Posterior vena cava (tissue), 2 donors: ENCODE measurements at regions not wholly inside any gene's neighbourhood (a gene's known extent, or its start where the extent isn't known, plus 50 kb on each side); places are given as distances from the start of the nearest gene placed in this dataset.
"Not testable (repeated sequence)": the region's sequence is repeated elsewhere in the genome, so short reads cannot be mapped to it uniquely, and the experiment has no call there.

Source experiments
- DNase-seq: peaks from one replicate; pipeline ENCODE4 v3.0.0-alpha.2; 2020; ENCODE audit warnings: low spot score
- intact Hi-C, 2 donors: fragments of 100-400 bp; cut with DNase I; formaldehyde crosslinking; loops; one replicate each; pipeline versions ENCODE4 v1.14.1 to v1.14.2; 2022 to 2023
- donor health status: DM: yes; HTN: yes; CAD: no.
- donor health status: DM: yes; HTN: yes; CAD: no.

DNA sequence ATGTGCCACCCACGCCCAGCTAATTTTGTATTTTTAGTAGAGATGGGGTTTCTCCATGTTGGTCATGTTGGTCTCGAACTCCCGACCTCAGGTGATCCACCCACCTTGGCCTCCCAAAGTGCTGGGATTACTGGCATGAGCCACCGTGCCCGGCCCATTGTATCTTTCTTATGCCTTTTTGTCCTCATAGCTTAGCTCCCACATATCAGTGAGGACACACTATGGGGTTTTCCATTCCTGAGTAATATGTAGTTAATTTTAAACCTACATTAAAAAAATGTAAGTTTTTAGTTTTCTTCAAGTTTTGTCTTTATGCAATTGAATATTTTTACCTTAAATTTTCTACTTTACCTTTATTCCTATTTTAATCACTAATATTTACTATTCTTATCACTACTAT is 100.2 kb downstream of the SOCS6 start:
- intact Hi-C loops, DNase-seq: not testable (repeated sequence)

DNA sequence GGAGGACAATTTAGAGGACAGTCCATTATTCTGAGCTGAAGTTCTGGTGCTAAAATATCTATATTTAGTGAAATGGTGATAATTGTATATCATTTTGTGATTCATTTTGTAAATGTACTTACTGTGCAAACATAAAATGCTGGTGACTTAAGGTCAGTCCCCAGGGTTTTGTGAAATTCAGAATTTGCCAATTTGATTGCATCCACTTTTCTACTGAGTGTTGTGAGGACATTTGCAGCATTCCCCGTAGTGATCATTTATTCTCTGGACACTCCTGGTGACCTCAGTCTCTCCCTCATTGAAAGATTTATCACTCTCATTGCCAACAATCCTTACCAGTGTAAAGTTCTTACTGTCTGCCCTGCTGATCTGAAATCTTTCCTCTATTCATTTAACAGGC is 98.2 kb downstream of the SOCS6 start:
- intact Hi-C loops, result no loop called here
- DNase-seq, result no peak

DNA sequence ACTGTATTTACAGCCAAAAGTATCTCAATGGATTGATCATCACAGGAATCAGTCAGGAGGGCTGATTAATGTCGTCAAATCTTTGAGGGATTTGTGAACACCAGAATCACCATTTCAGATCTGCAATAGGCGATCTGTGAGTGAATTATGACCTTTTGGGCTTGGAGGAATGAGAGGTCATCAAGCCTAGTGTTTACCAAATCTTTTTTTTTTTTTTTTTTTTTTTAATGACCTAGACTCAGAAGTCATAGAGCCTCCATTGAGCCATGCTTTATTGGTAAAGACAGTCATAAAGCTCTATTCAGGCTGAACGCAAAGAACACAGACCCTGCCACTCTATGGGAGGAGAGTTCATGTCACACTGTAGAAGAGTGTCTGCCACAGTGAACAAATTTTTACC is 97.7 kb downstream of the SOCS6 start:
- no peak for DNase-seq
- intact Hi-C loops, result no loop called here

DNA sequence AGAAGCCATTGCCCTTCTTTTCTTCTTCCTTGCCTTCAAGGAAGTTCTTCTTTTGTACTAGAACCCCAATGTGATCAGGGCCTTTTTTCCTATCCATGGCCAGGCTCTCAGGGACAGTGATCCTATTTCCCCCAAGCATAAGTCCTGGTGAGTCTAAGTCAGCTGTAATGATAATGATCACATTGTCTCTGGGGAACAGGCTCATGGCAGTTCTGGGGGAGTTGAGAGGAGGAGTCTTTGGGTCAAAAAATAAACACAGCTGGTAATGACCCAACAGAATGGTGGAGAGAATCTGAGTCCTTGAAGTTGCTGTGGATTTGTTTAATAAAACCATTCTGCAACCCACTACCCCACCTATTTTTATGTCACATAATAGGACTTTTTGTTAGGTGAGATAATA is 96.6 kb downstream of the SOCS6 start:
- no peak for DNase-seq
- intact Hi-C loops, result no loop called here

DNA sequence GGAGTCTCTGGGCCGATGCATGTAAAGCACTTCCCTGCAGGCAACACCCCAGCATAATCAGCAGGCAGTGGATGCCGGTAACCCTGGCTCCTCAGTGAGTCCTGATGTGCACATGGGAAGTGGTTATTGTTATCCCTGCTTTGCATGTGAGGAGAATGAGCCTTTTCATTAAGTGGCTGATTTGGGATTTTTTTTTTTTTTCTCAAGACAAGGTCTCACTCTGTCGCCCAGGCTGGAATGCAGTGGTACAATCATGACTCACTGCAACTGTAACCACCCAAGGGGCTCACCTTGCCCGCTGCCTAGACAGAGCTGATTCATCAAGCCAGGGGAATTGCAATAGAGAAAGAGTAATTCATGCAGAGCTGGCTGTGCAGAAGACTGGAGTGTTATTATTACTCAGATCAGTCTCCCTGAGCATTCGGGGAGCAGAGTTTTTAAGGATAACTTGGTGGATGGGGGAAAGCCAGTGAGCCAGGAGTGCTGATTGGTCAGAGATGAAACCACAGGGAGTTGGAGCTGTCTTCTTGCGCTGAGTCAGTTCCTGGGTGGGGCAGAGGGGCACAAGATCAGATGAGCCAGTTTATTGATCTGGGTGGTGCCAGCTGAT is 95.4 kb downstream of the SOCS6 start:
- no peak for DNase-seq
- intact Hi-C loops, result no loop called here

DNA sequence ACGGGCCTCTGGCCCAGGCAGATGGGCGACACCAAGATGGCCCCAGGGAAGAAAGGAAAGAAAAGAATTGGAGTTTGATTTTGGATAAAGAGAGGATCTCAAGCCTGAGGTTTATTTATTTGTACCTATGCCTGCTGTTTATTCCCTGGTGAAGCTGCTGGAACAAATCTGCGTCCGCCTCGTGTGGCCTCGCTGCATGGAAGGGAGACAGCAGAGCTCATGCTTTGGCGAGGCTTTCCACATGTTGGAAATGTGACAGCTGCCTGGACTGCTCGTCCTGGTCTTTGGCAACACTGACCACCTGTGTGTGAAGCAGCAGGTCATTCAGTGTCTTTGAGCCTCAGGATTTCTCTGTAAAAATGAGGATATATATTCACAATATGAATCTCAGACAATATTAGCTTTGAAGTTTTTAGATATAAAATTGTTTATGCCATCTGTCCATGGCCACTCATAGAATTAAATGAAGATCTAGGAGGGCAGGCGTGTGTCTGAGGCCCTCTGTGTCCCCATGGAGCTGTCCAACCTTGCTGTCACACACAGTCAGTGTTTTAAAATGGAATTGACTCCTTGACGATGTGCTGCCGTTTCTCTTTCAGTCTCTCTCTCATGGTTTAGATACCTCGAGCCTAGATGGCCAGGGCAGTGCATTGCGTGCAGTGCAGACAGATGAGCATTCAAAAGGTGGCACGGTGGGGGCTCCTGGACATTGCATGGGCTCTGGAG is 94.3 kb downstream of the SOCS6 start:
- DNase-seq, result no peak
- intact Hi-C loops, result no loop called here

DNA sequence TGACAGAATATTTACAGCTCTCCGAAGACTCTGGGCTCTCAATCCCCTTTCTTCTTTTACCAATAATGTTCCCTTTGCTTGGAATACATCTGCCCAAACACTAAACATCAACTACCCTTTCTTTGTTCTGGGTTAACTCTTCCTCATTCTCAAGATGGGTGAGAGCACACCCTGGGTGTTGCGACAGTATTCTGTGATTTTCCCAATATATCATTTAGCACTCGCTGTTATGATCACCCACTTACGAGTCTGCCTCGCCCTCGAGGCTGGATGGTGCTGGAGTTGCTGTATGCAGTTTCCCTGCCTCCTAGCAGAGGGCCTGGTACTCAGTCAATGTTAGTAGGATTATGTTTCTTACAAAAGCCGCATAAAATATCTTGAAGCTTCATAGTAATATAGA is 93.2 kb downstream of the SOCS6 start:
- DNase-seq, result no peak
- intact Hi-C loops, result no loop called here

DNA sequence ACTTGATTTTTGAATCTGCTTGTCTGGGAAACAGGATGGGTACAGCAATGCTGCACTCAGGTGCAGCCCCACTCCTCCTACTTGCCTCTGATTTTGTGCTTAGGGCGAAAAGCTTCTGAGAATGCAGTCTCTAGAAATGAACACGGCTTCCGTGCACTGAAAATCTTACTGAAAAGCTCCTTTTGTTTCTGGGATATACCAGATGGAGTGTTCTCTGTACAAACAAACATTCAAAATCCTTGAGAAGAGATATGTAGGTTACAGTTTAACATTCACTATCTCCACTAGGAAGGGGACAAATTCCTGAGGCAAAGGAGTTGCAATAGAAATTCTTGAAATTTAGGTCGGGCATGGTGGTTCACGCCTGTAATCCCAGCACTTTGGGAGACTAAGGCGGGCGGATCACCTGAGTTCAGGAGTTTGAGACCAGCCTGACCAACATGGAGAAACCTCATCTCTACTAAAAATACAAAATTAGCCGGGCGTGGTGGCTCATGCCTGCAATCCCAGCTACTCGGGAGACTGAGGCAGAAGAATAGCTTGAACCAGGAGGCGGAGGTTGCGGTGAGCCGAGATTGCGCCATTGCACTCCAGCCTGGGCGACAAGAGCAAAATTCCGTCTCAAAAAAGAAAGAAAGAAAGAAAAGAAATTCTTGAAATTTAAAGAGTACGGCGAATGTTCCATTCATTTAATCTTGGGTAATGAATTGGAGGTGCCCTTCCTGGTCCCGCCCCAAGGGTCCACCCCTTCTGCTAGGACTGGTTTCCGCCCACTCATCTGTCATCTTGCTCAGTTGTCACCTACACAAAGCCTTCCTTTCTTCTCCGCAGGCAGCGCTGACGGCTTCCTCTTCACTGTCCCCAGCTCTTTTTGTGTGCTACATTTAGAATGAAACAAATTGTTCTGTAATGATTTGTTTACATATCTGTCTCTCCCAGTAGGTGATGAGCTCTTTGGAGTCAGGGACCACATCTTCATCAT is 92.4 kb downstream of the SOCS6 start:
- DNase-seq, result no peak
- intact Hi-C loops, result no loop called here
